DMS79 treated with DMSO at 0.1 percent for 48 hours (cell line): ENCODE measurements at regions not wholly inside any gene's neighbourhood (a gene's known extent, or its start where the extent isn't known, plus 50 kb on each side); places are given as distances from the start of the nearest gene placed in this dataset.
"Not testable (repeated sequence)": the region's sequence is repeated elsewhere in the genome, so short reads cannot be mapped to it uniquely, and the experiment has no call there.

Experiments
- DNase-seq: peaks from one replicate; lab custom pipeline; 2025; lab: John Stamatoyannopoulos, UW

DNA sequence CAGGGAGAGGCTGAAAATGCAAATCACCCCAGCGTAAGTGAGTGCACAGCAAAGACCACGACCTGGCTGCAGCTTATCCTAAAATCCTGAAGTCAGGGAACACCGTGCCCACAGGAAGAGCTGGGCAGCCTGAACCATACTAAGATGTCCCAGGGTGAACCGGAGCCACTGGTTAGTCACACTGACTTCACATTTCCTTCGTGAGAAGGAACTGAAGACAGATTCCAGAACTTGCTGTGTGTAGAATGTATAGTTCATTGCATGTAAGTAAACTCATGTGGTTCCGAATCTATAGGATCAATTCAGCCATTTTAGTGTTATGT is 84.6 kb upstream of the NDUFV2 start:
- no peak for DNase-seq

DNA sequence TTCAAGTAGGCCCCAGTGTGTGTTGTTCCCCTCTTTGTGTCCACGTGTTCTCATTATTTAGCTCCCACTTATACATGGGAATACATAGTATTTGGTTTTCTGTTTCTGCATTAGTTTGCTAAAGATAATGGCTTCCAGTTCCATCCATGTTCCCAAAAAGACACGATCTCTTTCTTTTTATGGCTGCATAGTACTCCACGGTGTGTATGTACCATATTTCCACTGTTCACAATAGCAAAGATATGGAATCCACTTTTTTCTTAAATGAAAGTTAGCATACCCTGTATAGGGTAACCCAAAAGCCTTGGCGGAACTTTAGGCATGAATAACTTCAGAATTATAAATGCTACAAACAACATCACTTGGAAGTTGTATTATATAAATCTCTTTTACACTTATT is 83.4 kb upstream of the NDUFV2 start:
- DNase-seq: no peak

DNA sequence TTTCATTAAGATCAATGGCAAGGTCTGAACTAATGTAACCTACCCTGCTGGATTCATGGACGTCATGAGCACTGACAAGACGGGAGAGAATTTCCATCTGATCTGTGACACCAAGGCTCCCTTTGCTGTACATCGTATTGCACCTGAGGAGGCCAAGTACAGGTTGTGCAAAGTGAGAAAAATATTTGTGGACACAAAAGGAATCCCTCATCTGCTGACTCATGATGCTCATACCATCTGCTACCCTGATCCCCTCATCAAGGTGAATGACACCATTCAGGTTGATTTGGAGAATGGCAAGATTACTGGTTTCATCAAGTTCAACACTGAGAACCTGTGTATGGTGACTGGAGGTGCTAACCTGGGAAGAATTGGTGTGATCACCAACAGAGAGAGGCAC is 82.3 kb upstream of the NDUFV2 start:
- no peak for DNase-seq

DNA sequence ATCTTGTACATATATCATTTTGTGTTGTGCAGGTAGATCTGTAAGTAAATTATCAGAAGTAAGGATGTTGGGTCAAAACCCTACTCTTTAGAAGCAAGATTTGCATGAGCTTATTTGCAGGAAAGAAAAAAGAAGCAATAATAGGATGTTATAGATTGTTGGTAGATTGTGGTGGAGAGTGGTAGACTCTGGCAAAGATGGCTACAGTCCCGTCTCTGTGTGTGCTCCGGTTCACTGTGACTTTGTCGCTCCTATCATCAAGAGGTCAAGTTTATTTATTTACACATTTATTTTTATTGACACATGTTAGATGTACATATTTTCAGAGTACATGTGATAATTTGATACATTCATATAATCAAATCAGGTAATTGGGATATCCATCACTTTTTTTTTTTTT is 81.0 kb upstream of the NDUFV2 start:
- no peak for DNase-seq

DNA sequence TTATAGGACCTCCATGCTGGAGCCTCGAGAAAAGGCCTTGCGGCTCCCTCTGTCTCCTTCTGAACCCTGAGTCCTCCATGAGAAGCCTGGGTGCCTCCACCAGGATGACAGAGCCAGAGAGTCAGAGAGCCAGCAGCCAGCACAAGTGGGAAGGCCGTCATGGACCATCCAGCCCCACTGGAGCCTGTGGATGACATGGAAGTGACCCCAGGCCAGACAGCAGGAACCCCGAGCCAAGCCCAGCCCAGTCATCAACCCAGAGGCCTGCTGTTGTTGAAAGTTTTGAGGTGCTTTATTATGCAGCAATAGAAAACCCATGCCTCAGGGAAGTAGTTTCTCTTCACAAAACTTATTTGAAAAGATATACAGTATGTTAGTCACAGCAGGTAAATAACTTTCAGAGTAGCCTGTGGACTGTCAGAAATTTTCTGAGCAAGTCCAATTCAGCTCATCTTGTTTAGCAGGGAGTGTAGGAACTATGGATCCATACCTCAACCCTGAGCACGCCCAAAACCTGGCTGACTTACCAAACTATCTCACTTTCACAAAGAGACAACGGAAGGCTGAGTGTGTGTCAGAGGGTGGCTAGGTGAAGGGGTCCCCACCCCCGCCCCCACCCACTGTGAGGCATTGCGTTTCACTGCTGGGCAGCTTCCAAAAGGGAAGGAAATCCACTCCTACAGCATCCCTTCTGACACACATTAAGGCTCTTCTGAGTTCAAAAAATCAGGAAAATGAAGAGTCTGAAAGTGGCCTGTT is 79.9 kb upstream of the NDUFV2 start:
- no peak for DNase-seq

DNA sequence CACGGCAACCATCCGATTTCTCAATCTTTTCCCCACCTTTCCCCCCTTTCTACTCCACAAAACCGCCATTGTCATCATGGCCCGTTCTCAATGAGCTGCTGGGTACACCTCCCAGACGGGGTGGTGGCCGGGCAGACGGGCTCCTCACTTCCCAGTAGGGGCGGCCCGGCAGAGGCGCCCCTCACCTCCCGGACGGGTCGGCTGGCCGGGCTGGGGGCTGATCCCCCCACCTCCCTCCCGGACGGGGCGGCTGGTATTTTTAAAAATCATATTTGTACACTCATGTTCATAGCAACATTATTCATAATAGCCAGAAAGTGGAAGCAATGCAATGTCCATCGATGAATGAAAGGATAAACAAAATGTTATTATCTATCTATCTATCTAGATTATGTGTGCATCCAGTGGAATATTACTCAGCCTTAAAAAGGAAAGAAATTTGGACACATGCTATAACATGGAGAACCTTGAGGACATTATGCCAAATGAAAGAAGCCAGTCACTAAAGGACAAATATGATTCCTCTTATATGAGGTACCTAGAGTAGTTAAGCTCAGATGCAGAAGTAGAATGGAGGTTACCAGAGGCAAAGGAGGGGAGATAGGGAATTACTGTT is 78.4 kb upstream of the NDUFV2 start:
- not testable (repeated sequence) for DNase-seq

DNA sequence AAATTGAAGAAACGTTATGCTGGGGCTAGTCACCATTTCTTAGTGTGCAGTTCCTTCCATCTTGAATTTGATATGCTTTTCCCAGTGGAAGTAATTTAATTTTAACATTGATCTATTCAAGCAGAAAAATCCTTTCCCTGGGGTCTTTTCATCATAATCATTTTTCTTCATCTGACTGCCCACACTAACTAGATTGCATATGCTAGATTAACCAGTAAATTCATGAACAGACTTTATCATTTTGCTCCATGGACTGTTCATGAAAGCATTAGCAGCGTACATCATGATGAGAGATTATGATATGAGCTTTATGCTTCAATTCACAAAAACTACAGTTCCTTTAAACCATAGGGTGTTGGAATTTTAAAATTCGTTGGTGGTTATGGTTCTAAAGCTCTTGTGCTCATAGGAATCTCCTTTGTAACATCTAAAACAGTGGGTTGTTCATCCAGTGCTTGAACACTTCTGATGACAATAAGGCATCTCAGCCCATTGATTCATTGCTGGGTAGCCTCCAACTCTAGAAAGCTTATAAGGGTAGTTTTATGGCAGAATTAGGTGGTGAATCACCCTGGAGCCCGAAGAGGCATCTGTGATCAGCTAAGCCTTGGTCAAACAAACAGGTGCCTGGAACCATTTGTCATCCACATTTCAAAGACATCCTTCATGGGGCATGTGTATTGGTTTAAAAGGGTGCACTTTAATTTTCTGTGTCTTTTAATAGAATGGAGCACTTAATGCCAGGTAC is 77.2 kb upstream of the NDUFV2 start:
- no peak for DNase-seq

DNA sequence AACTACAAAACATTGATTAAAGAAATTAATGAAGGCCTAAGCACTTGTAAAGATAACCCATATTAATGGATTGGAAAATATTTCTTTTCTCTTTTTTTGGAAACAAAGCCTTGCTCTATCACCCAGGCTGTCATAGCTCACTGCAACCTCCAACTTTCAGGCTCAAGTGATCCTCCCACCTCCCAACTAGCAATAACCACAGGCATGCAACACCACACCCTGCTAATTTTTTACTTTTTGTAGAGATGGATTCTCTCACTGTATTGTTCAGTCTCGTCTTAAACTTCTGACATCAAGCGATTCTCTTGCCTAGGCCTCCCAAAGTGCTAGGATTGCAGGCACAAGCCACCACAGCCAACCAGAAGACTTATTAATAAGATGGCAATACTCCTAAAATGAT is 73.4 kb upstream of the NDUFV2 start:
- no peak for DNase-seq

DNA sequence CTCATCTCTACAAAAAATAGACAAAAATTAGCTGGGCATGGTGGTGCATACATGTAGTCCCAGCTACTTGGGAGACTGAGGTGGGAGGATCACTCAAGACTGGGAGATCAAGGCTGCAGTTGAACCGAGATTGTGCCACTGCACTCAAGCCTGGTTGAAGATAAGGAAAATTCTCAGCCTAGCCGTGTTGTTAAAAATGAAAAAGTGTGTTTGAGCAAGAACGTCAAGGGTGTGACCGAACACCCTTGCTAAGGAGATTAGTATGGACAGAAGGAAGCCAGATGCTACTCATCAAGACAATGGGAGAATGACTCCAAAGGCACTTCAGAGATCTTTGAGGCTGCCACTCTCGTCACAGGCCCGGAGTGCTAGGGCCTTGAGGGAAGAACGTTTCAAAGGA is 70.0 kb upstream of the NDUFV2 start:
- DNase-seq: no peak

DNA sequence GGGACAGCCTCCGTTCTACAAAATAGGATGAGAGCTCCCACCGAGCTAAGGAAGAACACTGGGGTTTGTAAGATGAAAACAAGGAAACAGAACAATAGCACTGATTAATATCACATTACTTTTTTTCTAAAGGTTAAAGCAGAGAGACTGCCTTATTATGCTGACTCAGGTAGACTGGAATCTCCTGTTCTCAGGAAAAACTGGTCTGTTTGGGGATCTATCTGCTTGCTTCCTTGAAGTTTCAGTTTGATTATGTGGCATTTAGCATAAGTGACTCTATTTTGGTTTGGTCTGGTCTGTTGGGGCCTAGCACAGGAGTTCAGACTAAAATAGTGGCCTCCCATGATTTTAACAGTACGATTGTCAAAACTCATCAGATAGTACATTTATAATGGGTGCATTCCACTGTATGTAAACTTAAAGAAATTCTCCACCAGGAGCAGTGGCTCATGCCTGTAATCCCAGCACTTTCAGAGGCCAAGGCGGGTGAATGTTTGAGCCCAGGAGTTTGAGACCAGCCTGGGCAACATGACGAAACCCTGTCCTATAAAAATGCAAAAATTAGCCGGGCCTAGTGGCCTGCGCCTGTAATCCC is 64.1 kb upstream of the NDUFV2 start:
- no peak for DNase-seq

DNA sequence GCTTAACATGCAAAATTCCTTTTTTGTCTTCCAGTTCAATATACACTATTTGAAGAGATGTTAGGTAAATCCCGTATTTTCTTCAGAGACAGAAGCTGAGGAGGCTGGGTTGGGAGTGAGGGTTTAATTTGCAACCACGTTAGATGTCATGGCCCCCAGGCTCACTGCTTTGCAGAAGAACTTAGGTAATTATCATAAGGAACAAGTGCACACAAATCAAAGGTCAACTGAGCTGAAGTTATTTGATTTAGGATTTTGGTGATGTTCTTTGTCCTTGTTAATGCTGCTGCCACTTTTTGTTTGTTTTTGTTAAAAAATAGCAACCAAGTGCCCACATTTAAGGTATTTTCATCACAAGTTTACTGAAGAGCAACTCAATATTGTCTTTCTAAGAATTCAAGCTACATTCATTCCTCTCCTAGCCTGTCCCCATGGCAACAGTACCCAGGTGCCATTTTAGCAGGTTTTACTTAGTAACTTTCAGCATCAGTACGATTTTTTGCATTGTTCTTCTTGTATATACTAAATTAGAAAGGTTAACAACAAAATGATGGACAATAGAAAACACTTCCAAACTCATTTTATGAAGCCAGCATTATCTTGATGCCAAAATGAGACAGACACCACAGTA is 62.9 kb upstream of the NDUFV2 start:
- DNase-seq: no peak

DNA sequence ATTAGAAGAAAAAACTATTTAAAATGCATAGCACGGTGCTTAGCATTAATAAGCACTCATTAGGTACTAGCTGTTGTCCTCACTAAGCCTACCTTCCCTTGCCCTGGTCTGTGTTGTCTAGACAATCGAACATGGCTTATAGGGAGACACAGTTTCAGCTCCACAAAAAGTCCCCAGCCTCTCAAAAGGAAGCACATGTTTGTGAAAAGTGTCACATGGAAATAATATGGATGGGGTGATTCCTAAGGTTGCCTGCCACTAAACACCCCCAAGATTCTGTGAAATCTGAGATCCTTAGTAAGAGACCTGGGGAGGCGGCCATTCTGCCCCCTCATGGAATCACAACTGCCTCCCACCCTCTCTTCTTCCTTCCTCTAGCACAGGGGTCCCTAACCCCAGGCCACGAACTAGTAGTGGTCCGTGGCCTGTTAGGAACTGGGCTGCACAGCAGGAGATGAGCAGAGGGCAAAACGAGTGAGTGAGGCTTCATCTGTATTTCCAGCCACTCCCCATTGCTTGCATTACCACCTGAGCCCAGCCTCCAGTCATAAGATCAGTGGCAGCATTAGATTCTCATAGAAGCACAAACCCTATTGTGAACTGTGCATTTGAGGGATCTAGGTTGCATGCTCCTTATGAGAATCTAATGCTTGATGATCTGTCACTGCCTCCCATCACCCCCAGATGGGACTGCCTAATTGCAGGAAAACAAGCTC is 59.6 kb upstream of the NDUFV2 start:
- no peak for DNase-seq

DNA sequence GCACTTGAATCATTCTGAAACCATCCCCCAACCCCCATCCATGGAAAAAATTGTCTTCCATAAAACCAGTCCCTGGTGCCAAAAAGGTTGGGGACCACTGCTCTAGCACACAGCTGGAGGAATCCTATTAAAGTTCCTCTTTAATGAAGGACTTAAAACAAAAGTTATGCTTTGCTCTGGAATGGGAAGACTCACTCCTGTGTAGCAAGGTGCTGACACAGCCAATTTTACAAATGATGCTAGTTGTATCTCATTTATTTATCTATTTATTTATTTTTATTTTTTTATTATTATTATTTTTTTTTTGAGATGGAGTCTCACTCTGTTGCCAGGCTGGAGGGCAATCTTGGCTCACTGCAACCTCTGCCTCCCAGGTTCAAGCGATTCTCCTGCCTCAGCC is 58.9 kb upstream of the NDUFV2 start:
- no peak for DNase-seq

DNA sequence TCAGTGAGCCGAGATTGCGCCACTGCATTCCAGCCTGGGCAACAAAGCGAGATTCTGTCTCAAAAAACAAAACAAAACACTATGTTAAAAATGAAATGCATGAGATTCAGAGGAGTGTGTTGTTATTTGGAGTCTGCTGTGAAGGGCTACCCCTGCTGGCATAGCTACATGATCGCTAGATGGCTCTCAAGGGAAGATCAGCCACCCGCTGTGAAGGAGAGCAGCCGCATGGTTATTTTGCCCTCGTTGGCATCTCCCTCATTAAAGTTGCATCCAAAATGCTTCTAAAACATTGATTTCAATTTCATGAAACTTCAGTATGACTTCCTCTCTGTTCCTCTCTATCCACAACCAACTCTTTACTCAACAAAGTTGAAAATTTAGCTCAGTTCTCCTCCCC is 54.8 kb upstream of the NDUFV2 start:
- DNase-seq: no peak

DNA sequence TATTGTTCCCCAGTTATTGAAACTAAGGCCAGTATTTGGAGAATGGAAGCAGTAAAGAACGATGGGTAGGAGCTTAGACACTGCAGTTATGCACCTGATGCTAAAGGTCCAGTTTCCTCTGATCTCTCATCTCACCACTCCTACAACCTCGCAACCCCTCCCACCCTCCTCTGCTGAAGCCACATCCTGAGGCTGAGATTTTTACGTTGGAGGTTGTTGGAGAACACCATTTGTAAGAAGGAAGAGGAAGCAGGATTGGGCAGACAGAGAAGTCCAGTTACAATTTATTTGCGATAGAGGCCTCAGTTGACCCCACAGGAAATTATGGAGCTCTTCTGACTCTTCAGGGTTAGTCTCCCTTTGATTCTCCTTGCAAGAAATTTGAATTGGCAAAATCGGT is 54.3 kb upstream of the NDUFV2 start:
- DNase-seq: no peak

DNA sequence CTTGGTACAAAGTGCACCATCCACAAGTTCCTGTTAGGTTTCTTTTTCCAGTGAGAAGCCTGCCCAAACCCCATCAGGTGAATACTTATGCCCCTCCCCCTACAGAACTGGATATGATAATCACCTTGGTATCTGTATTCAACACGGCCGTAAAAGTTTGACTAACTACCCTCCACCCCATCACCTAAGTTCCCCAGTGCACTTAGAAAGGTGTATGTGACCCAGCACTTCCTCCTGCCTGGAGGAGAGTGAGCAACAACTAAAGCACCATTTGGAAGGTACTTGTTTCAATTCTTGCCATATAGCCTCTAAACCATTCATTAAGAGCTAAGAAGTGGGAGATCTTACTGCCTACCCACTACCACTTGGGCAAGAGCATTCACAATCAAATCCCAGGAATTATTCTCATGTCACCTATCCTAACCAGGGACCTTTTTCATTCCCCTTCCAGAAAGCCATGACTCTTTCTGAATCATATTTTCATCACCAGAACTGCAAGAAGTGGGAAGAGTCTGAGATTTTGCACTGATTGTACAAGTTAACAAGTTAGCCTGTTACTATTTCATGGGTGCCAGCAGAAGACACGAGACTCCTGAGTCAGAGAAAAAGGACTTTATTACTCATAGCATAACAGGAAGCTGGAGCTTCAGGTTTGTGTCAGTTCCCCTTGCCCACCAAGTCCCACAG is 53.5 kb upstream of the NDUFV2 start:
- no peak for DNase-seq

DNA sequence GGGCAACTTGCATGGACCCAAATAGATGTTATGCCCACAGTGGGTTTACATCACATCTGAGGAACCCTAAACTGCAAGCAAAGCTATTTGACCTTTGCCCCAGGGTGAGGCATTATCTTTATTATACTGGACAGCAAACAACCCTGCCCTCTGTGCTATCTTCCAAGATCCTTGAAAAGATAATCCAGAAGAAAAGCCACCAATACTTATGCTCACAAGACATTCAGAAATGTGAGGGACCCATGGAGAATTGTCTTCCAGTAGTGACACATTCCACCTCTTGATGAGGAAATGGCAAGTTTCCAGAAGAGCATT is 53.0 kb upstream of the NDUFV2 start:
- no peak for DNase-seq

DNA sequence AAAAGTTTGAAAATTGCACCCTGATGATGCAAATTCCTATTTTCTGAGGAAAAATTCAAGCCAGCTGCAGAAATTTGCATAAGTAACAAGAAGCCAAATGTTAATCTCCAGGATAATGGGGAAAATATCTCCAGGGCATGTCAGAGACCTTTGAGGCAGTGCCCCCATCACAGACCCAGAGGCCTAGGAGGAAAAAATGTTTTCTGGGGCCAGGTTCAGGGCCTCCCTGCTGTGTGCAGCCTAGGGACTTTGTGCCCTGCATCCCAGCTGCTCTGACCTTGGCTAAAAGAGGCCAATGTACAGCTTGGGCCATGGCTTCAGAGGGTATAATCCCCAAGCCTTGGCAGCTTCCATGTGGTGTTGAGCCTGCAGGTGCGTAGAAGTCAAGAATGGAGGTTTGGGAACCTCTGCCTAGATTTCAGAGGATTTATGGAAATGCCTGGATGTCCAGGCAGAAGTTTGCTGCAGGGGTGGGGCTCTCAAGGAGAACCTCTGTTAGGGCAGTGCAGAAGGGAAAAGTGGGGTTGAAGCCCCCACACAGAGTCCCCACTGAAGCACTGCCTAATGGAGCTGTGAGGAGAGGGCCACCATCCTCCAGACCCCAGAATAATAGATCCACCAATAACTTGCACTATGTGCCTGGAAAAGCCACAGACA is 51.7 kb upstream of the NDUFV2 start:
- not testable (repeated sequence) for DNase-seq
